ENCODE measurements at regions not wholly inside any gene's neighbourhood (a gene's known extent, or its start where the extent isn't known, plus 50 kb on each side); places are given as distances from the start of the nearest gene placed in this dataset.
A peak's percentile ranks its signal among the peaks of the same experiment; 100 is the strongest.

GRCh38 chr11:11038782-11039181, 180.9 kb upstream of the ZBED5 start:
- TF ChIP-seq, protein P1, sequence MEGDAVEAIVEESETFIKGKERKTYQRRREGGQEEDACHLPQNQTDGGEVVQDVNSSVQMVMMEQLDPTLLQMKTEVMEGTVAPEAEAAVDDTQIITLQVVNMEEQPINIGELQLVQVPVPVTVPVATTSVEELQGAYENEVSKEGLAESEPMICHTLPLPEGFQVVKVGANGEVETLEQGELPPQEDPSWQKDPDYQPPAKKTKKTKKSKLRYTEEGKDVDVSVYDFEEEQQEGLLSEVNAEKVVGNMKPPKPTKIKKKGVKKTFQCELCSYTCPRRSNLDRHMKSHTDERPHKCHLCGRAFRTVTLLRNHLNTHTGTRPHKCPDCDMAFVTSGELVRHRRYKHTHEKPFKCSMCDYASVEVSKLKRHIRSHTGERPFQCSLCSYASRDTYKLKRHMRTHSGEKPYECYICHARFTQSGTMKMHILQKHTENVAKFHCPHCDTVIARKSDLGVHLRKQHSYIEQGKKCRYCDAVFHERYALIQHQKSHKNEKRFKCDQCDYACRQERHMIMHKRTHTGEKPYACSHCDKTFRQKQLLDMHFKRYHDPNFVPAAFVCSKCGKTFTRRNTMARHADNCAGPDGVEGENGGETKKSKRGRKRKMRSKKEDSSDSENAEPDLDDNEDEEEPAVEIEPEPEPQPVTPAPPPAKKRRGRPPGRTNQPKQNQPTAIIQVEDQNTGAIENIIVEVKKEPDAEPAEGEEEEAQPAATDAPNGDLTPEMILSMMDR (IDR thresholded peaks at IDR 0.05; ENCODE audit: poor library complexity, severe bottlenecking), result no peak
- no peaks in the 10 kb centered on the region for H3K4me1 ChIP-seq (ENCODE audit: insufficient read depth, poor library complexity, severe bottlenecking)
- ATAC-seq (ENCODE audit: low read depth) (no peak), DNase-seq (ENCODE audit: low spot score) (no peak)
- H3K27ac ChIP-seq (ENCODE audit: poor library complexity, severe bottlenecking), result no peak overlapping the region
- H3K27me3 ChIP-seq (ENCODE audit: insufficient read depth, poor library complexity, severe bottlenecking), result no peaks in the 10 kb centered on the region
- no peaks in the 10 kb centered on the region for H3K36me3 ChIP-seq (ENCODE audit: low read depth)
- no peaks in the 10 kb centered on the region for H3K9me3 ChIP-seq (ENCODE audit: severe bottlenecking)
- H3K4me3 ChIP-seq (ENCODE audit: severe bottlenecking), result no peak overlapping the region

DNA sequence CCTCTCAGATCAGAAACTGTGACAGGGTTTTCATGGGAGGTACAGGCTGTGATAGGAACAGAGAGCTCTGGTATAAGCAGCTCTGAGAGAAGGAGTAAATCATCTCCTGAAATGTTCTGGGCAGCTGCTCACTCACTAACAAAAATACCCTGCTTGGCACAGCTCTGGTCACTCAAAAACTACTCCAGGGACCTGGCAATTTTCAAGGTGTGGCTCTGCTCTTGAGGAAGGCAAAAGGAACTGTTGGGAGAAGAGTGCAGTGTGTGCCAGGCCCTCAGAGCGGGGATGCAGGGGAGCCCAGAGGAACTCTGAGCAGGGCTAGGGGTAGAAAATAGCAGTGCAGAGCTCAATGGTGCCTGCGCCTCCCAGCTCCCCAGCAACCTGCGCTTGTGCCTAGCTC, 180.5 kb upstream of the ZBED5 start:
- H3K9me3 ChIP-seq (ENCODE audit: severe bottlenecking), result no peaks in the 10 kb centered on the region
- no peak overlapping the region for H3K27ac ChIP-seq (ENCODE audit: poor library complexity, severe bottlenecking)
- DNase-seq (ENCODE audit: low spot score) (no peak), ATAC-seq (ENCODE audit: low read depth) (no peak)
- H3K27me3 ChIP-seq (ENCODE audit: insufficient read depth, poor library complexity, severe bottlenecking), result no peaks in the 10 kb centered on the region
- H3K4me3 ChIP-seq (ENCODE audit: severe bottlenecking), result no peak overlapping the region
- no peaks in the 10 kb centered on the region for H3K36me3 ChIP-seq (ENCODE audit: low read depth)
- TF ChIP-seq, protein P1 (IDR thresholded peaks at IDR 0.05; ENCODE audit: poor library complexity, severe bottlenecking), result no peak
- no peaks in the 10 kb centered on the region for H3K4me1 ChIP-seq (ENCODE audit: insufficient read depth, poor library complexity, severe bottlenecking)

GRCh38 chr11:11036848-11037732, 179.2 kb upstream of the ZBED5 start:
- TF ChIP-seq, protein P1 (IDR thresholded peaks at IDR 0.05; ENCODE audit: poor library complexity, severe bottlenecking), result peak; percentile 64
- peak; percentile 74 for ATAC-seq (ENCODE audit: low read depth)
- H3K27me3 ChIP-seq (ENCODE audit: insufficient read depth, poor library complexity, severe bottlenecking), result no peaks in the 10 kb centered on the region
- H3K4me1 ChIP-seq (ENCODE audit: insufficient read depth, poor library complexity, severe bottlenecking), result no peaks in the 10 kb centered on the region
- H3K4me3 ChIP-seq (ENCODE audit: severe bottlenecking), result no peak overlapping the region
- no peak overlapping the region for H3K27ac ChIP-seq (ENCODE audit: poor library complexity, severe bottlenecking)
- no peak for DNase-seq (ENCODE audit: low spot score)
- no peaks in the 10 kb centered on the region for H3K9me3 ChIP-seq (ENCODE audit: severe bottlenecking)
- H3K36me3 ChIP-seq (ENCODE audit: low read depth), result no peaks in the 10 kb centered on the region

GRCh38 chr11:11036185-11036847, 178.5 kb upstream of the ZBED5 start:
- Histone ChIP-seq H3K27me3 (ENCODE audit: insufficient read depth, poor library complexity, severe bottlenecking) (no peaks in the 10 kb centered on the region), H3K4me3 (ENCODE audit: severe bottlenecking) (no peak overlapping the region), H3K9me3 (ENCODE audit: severe bottlenecking) (no peaks in the 10 kb centered on the region), H3K36me3 (ENCODE audit: low read depth) (no peaks in the 10 kb centered on the region), H3K27ac (ENCODE audit: poor library complexity, severe bottlenecking) (no peak overlapping the region), H3K4me1 (ENCODE audit: insufficient read depth, poor library complexity, severe bottlenecking) (no peaks in the 10 kb centered on the region)
- TF ChIP-seq, protein P1 (IDR thresholded peaks at IDR 0.05; ENCODE audit: poor library complexity, severe bottlenecking), result no peak
- ATAC-seq (ENCODE audit: low read depth) (no peak), DNase-seq (ENCODE audit: low spot score) (no peak)
